Heart left ventricle (tissue), 13 donors: ENCODE measurements at regions not wholly inside any gene's neighbourhood (a gene's known extent, or its start where the extent isn't known, plus 50 kb on each side); places are given as distances from the start of the nearest gene placed in this dataset.

ENCODE experiments used
- POLR2A ChIP-seq, 2 donors: fragments of 450-650 bp; IDR thresholded peaks; one replicate each; pipeline ENCODE4 v1.6.1; 2017; ENCODE audit warnings: antibody characterized with exemption in 2 of 2, mild to moderate bottlenecking in 2 of 2, moderate library complexity in 2 of 2
- TF ChIP-seq, protein P1 (sequence below), 12 donors: fragments of 200-600 bp; sonication (generic) in 4 of 12; IDR thresholded peaks; one replicate each; pipeline versions ENCODE4 v1.5.0 to v1.8.0; 2018 to 2022; ENCODE audit warnings: antibody characterized with exemption in 12 of 12, mild to moderate bottlenecking in 5 of 12
- donor health status: ischemic (EF 13 %, LVEDD 7.1; RV severe dilation, severe dysfunction).
- donor health status: DM: no; HTN: yes; CAD: no.
- donor health status: DM: no; HTN: no; CAD: no.
- donor health status: ischemic (EF 25% LVEDD 6.9; RV normal size, moderate dysfunction).
- donor health status: ischemic (EF 25% LVEDD 5.7; RV mildly dilated, moderate dysfunction).
- donor health status: ischemic (EF 35%, LVEDD 5.7; RV mildly dilated, moderate dysfunction).
- donor health status: nonischemic (EF 11% LVEDD 7.7; RV severe dilation, severe dysfunction).
- donor health status: DM: yes; HTN: yes; CAD: no.
- donor health status: PGD.
- donor health status: ischemic (EF 29% LVEDD 5.4; RV normal size, mild dysfunction).
- donor health status: nonischemic (EF 23%, LVEDD 6.1; RV moderate dilation, normal function).

DNA sequence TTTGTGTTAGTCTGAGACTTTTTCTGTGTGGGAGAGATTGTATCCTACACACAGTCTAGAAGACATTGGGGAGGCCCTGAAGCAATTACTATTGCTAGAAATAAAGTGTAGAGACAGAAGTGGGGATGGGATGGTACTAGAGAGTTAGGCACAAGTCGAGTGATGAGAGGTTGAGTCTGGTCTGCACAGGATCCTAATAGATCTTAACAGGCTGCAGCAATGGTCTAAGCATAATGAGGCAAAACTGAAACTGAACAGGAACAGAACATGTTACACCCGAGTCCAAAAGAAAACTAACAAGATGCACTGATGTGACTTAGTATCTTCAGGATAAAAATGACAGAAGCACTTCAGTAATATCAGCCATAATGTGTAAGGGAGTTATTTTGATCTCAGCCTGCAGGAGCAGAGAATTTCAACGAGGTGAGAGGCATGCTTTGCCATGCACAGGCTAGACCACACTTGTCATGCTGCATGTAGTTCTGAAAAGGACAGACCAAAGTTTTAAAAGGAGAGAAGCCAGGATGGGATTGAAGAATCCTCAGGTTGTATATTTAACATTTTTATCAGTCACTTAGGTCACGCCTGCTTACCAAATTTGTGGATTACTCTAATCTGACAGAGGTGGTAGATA lies 205.8 kb upstream of the BOD1L1 start:
- TF ChIP-seq POLR2A (IDR thresholded peaks at IDR 0.05) = no peak
- TF ChIP-seq, protein P1, sequence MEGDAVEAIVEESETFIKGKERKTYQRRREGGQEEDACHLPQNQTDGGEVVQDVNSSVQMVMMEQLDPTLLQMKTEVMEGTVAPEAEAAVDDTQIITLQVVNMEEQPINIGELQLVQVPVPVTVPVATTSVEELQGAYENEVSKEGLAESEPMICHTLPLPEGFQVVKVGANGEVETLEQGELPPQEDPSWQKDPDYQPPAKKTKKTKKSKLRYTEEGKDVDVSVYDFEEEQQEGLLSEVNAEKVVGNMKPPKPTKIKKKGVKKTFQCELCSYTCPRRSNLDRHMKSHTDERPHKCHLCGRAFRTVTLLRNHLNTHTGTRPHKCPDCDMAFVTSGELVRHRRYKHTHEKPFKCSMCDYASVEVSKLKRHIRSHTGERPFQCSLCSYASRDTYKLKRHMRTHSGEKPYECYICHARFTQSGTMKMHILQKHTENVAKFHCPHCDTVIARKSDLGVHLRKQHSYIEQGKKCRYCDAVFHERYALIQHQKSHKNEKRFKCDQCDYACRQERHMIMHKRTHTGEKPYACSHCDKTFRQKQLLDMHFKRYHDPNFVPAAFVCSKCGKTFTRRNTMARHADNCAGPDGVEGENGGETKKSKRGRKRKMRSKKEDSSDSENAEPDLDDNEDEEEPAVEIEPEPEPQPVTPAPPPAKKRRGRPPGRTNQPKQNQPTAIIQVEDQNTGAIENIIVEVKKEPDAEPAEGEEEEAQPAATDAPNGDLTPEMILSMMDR (IDR thresholded peaks at IDR 0.05) = no peak
